MCF 10A (cell line): ENCODE measurements at regions not wholly inside any gene's neighbourhood (a gene's known extent, or its start where the extent isn't known, plus 50 kb on each side); places are given as distances from the start of the nearest gene placed in this dataset.
A peak's percentile ranks its signal among the peaks of the same experiment; 100 is the strongest.

Source experiments
- BruUV-seq: library from RNA; stranded (reverse); fragments of 400-500 nt; replicated peaks from 2 replicates; lab custom pipeline; 2021; lab: Mats Ljungman, UMichigan
- CTCF ChIA-PET: fragments of 300-600 bp; sonication (Branson Sonifier 250); formaldehyde crosslinking; extraction: SDS; loops from one replicate; lab custom pipeline; 2021; ENCODE audit warnings: antibody characterized with exemption, inconsistent platforms; lab: Yijun Ruan, JAX
- POLR2A ChIA-PET: fragments of 300-600, 350-650 bp; sonication (Branson Sonifier 250); formaldehyde crosslinking; extraction: SDS; loops from one replicate; lab custom pipeline; 2020; ENCODE audit warnings: antibody characterized with exemption, inconsistent platforms; lab: Yijun Ruan, JAX
- DNase-seq: peaks from one replicate; pipeline ENCODE4 v3.0.0-alpha.2; 2018; ENCODE audit not compliant: unreplicated experiment
- H3K27ac Mint-ChIP-seq: one replicate; pipeline ENCODE4 v1.8.0; 2022; ENCODE audit warnings: mild to moderate bottlenecking, low read depth, mixed read lengths; ENCODE audit not compliant: unreplicated experiment
- H3K27me3 Mint-ChIP-seq: one replicate; pipeline ENCODE4 v1.8.0; 2022; ENCODE audit warnings: mixed read lengths; ENCODE audit not compliant: insufficient read depth, unreplicated experiment
- H3K36me3 Mint-ChIP-seq: one replicate; pipeline ENCODE4 v1.8.0; 2022; ENCODE audit warnings: mild to moderate bottlenecking, moderate library complexity, mixed read lengths; ENCODE audit not compliant: insufficient read depth, unreplicated experiment
- H3K4me1 Mint-ChIP-seq: one replicate; pipeline ENCODE4 v1.8.0; 2022; ENCODE audit warnings: mixed read lengths; ENCODE audit not compliant: insufficient read depth, unreplicated experiment
- H3K4me3 Mint-ChIP-seq: one replicate; pipeline ENCODE4 v1.8.0; 2022; ENCODE audit warnings: mild to moderate bottlenecking, moderate library complexity, mixed read lengths; ENCODE audit not compliant: unreplicated experiment
- H3K9me3 Mint-ChIP-seq: one replicate; pipeline ENCODE4 v1.8.0; 2022; ENCODE audit warnings: mixed read lengths; ENCODE audit not compliant: unreplicated experiment
- CTCF ChIP-seq: fragments of 200-600 bp; IDR thresholded peaks from one replicate; pipeline ENCODE4 v1.8.0; 2022; ENCODE audit warnings: antibody characterized with exemption, mild to moderate bottlenecking; ENCODE audit not compliant: unreplicated experiment
- intact Hi-C: fragments of 100-400 bp; cut with micrococcal nuclease; formaldehyde crosslinking; loops from 2 replicates; pipeline ENCODE4 v1.14.1; 2022

- no TSS peak for BruUV-seq
- DNase-seq = no peak
- no peak for TF ChIP-seq CTCF
- H3K27ac Mint-ChIP-seq = no peak overlapping the region
- H3K36me3 Mint-ChIP-seq = no peaks in the 10 kb centered on the region
- no peaks in the 10 kb centered on the region for H3K27me3 Mint-ChIP-seq
- peaks cover 10% of the 10 kb centered on the region for H3K4me1 Mint-ChIP-seq
- intact Hi-C loops = no loop called here
- H3K9me3 Mint-ChIP-seq = no peaks in the 10 kb centered on the region
- no peak overlapping the region for H3K4me3 Mint-ChIP-seq
- POLR2A ChIA-PET = no interaction called here
- CTCF ChIA-PET = no interaction called here
Measured at GRCh38 chr9:86659413-86660046, 287.8 kb downstream of the GAS1 start.

- no peak for TF ChIP-seq CTCF
- POLR2A ChIA-PET = interaction anchor here (0.6 kb wide), 1 partner anchor 302 kb away, joined by 3 read pairs; no protein-coding TSS in a partner anchor
- Mint-ChIP-seq H3K4me3 (no peak overlapping the region), H3K27ac (no peak overlapping the region), H3K9me3 (no peaks in the 10 kb centered on the region), H3K27me3 (no peaks in the 10 kb centered on the region), H3K36me3 (no peaks in the 10 kb centered on the region), H3K4me1 (peaks cover 6% of the 10 kb centered on the region)
- BruUV-seq = no TSS peak
- peak; percentile 34 for DNase-seq
- intact Hi-C loops = no loop called here
- CTCF ChIA-PET = interaction anchor here (0.6 to 1.5 kb wide), 2 partner anchors 17 to 54 kb away, joined by 3 to 5 read pairs; no protein-coding TSS in a partner anchor
Measured at GRCh38 chr9:86655147-86655546, 292.2 kb downstream of the GAS1 start.

GRCh38 chr9:86653466-86653865 is 293.8 kb downstream of the GAS1 start:
- no peak for TF ChIP-seq CTCF
- intact Hi-C loops = no loop called here
- POLR2A ChIA-PET = no interaction called here
- Mint-ChIP-seq H3K36me3 (no peaks in the 10 kb centered on the region), H3K27ac (no peak overlapping the region), H3K27me3 (no peaks in the 10 kb centered on the region), H3K4me3 (no peak overlapping the region), H3K4me1 (no peaks in the 10 kb centered on the region), H3K9me3 (no peaks in the 10 kb centered on the region)
- BruUV-seq = no TSS peak
- CTCF ChIA-PET = interaction anchor here (0.6 to 1.0 kb wide), 2 partner anchors 171 to 671 kb away, joined by 3 to 4 read pairs; no protein-coding TSS in a partner anchor
- no peak for DNase-seq

- CTCF ChIA-PET = interaction anchor here (1.0 kb wide), 1 partner anchor 672 kb away, joined by 3 read pairs; no protein-coding TSS in a partner anchor
Measured at GRCh38 chr9:86652736-86653135, 294.6 kb downstream of the GAS1 start.

More at GRCh38 chr9:86652736-86653135, 294.6 kb downstream of the GAS1 start:
- Mint-ChIP-seq H3K9me3 (no peaks in the 10 kb centered on the region), H3K36me3 (no peaks in the 10 kb centered on the region), H3K4me3 (no peak overlapping the region), H3K27me3 (no peaks in the 10 kb centered on the region), H3K4me1 (no peaks in the 10 kb centered on the region), H3K27ac (no peak overlapping the region)
- POLR2A ChIA-PET = no interaction called here
- TF ChIP-seq CTCF = no peak
- no peak for DNase-seq
- intact Hi-C loops = no loop called here
- no TSS peak for BruUV-seq
